ENCODE measurements at regions not wholly inside any gene's neighbourhood (a gene's known extent, or its start where the extent isn't known, plus 50 kb on each side); places are given as distances from the start of the nearest gene placed in this dataset.

DNA sequence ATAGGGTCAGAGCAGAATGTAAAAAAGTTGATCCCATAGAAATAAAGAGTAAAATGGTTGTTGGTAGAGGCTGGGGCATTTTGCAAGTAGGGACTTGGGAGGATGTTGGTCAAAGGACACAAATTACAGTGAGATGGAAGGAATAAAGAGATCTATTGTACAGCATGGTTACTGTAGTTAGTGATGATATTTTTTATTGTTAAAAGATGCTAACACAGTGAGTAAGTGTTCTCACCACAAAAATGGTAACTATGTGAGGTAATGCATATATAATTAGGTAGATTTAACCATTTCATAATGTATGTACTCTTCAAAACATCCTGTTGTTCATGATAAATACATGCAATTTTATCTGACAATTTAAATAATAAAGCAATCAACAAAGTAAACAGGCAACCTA is 280.7 kb upstream of the MAGI2 start:
- H3K27me3 Mint-ChIP-seq (ENCODE audit: low read depth), result no peaks in the 10 kb centered on the region
- H3K9me3 Mint-ChIP-seq, result peaks cover 21% of the 10 kb centered on the region
- H3K4me3 Mint-ChIP-seq, result no peak overlapping the region
- DNase-seq (ENCODE audit: low read depth, low spot score), result no peak
- peaks cover 4% of the 10 kb centered on the region for H3K36me3 Mint-ChIP-seq (ENCODE audit: low read depth)
- no peak overlapping the region for H3K27ac Mint-ChIP-seq (ENCODE audit: unreplicated experiment)
- H3K4me1 Mint-ChIP-seq, result no peaks in the 10 kb centered on the region
- TF ChIP-seq, protein P1, sequence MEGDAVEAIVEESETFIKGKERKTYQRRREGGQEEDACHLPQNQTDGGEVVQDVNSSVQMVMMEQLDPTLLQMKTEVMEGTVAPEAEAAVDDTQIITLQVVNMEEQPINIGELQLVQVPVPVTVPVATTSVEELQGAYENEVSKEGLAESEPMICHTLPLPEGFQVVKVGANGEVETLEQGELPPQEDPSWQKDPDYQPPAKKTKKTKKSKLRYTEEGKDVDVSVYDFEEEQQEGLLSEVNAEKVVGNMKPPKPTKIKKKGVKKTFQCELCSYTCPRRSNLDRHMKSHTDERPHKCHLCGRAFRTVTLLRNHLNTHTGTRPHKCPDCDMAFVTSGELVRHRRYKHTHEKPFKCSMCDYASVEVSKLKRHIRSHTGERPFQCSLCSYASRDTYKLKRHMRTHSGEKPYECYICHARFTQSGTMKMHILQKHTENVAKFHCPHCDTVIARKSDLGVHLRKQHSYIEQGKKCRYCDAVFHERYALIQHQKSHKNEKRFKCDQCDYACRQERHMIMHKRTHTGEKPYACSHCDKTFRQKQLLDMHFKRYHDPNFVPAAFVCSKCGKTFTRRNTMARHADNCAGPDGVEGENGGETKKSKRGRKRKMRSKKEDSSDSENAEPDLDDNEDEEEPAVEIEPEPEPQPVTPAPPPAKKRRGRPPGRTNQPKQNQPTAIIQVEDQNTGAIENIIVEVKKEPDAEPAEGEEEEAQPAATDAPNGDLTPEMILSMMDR (conservative IDR thresholded peaks at IDR 0.05), result no peak

DNA sequence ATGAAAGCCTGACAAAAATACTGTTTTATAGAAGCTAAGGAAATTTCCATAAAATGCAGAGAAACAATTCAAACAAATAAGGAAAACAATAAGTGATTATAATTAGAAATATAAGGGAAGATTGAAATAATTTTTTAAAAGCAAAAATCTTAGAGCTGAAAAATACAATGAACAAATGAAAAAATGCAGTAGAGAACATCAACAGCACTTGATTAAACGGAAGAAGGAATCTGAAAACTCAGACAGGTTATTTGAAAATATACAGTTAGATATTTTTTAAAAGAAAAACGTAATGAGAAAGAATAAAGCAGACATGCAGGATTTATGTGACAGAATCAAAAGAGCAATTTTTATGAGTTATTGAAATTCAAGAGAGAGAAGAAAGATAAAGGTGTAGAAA is 279.1 kb upstream of the MAGI2 start:
- TF ChIP-seq, protein P1 (conservative IDR thresholded peaks at IDR 0.05), result no peak
- Mint-ChIP-seq H3K4me1 (no peaks in the 10 kb centered on the region), H3K36me3 (ENCODE audit: low read depth) (peaks cover 4% of the 10 kb centered on the region), H3K9me3 (peaks cover 23% of the 10 kb centered on the region), H3K27ac (ENCODE audit: unreplicated experiment) (no peak overlapping the region), H3K4me3 (no peak overlapping the region), H3K27me3 (ENCODE audit: low read depth) (no peaks in the 10 kb centered on the region)
- no peak for DNase-seq (ENCODE audit: low read depth, low spot score)

DNA sequence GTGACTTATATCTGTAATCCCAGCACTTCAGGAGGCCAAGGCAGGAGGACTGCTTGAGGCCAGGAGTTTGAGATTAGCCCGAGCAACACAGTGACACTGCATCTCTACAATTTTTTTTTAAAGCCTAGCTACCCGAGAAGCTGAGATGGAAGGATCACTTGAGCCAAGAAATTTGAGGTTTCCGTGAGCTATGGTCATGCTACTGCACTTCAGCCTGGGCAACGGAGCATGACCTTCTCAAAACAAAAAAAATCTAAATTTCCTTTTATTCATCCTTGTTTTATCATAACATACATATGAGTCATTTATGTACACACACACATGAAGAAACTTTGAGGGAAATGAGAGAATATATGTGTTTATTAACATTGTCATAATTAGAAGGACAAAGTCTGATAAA is 277.5 kb upstream of the MAGI2 start:
- Mint-ChIP-seq H3K27me3 (ENCODE audit: low read depth) (no peaks in the 10 kb centered on the region), H3K9me3 (peaks cover 23% of the 10 kb centered on the region), H3K4me1 (no peaks in the 10 kb centered on the region), H3K36me3 (ENCODE audit: low read depth) (peaks cover 4% of the 10 kb centered on the region), H3K27ac (ENCODE audit: unreplicated experiment) (no peak overlapping the region), H3K4me3 (no peak overlapping the region)
- TF ChIP-seq, protein P1 (conservative IDR thresholded peaks at IDR 0.05), result no peak
- no peak for DNase-seq (ENCODE audit: low read depth, low spot score)

DNA sequence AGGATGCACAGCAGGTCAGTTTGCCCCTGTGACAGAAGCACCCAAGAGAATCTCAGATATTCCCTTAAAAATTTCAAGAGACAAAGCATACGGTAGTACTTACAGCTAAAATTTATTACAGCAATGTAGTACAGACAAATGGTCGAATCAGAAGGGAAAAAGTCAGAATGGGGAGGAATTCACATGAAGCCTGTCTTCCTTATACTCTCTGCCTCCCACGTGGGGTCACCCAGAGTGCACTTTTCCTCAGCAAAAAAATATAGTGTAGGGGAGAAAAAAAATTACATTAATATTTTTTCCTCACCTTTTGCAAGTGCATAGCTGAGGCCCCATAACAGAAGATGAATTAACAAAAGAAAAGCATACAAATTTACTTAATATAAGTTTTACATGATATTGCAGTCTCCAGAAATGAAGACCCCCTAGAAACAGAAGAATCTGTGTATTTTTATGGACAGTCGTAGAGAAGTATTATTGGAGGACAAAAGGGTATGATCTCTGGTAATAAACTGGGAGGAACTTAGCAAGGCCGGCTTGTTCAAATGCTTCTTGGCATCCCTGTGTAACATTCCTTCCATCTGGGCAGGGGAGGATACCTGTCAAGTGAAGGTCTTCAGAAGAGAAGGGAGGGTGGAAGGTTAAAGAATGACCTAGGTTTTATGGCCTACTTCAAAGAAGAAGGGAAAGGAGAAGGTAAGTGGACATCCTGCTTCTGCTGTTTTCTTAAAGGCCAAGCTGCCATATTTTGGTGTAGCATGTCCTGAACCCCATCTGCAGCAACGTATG is 270.6 kb upstream of the MAGI2 start:
- no peaks in the 10 kb centered on the region for H3K4me1 Mint-ChIP-seq
- H3K4me3 Mint-ChIP-seq, result no peak overlapping the region
- H3K27ac Mint-ChIP-seq (ENCODE audit: unreplicated experiment), result peak overlapping the region; percentile 90

DNA sequence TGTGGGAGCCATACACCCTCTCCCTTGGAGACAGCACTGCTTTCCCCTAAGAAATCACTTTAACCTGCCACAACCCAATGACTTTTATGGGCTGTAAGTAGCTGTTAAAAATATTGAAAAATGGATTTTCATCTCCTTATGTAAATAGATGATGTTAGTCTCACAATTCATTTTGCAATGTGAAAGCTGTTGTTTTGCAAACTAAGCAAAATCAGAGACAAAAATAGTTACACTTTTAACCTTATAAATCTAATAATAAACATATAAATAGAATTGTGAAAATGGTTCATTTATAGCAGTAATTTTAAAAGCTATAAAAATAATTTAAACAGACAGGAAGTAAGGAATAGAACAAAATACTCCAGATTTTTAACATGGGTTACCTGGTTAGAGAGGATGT is 268.8 kb upstream of the MAGI2 start:
- Mint-ChIP-seq H3K36me3 (ENCODE audit: low read depth) (no peaks in the 10 kb centered on the region), H3K4me3 (no peak overlapping the region), H3K27me3 (ENCODE audit: low read depth) (no peaks in the 10 kb centered on the region), H3K9me3 (no peaks in the 10 kb centered on the region), H3K4me1 (no peaks in the 10 kb centered on the region), H3K27ac (ENCODE audit: unreplicated experiment) (no peak overlapping the region)
- TF ChIP-seq, protein P1 (conservative IDR thresholded peaks at IDR 0.05), result no peak
- DNase-seq (ENCODE audit: low read depth, low spot score), result no peak

More for the DNA sequence above, 270.6 kb upstream of the MAGI2 start:
- Mint-ChIP-seq H3K9me3 (peaks cover under 1% of the 10 kb centered on the region), H3K27me3 (ENCODE audit: low read depth) (no peaks in the 10 kb centered on the region), H3K36me3 (ENCODE audit: low read depth) (no peaks in the 10 kb centered on the region)
- TF ChIP-seq, protein P1 (conservative IDR thresholded peaks at IDR 0.05), result no peak
- DNase-seq (ENCODE audit: low read depth, low spot score), result no peak
